ENCODE measurements at regions not wholly inside any gene's neighbourhood (a gene's known extent, or its start where the extent isn't known, plus 50 kb on each side); places are given as distances from the start of the nearest gene placed in this dataset.
A peak's percentile ranks its signal among the peaks of the same experiment; 100 is the strongest.

GRCh38 chr9:97769208-97769607, 72.1 kb upstream of the XPA start:
- H3K9me3 ChIP-seq (ENCODE audit: control insufficient read depth, low read length) = no peaks in the 10 kb centered on the region

GRCh38 chr9:97770808-97771372, 73.8 kb upstream of the XPA start:
- no peaks in the 10 kb centered on the region for H3K36me3 ChIP-seq (ENCODE audit: control insufficient read depth, insufficient read depth, low read length)
- no peaks in the 10 kb centered on the region for H3K27me3 ChIP-seq (ENCODE audit: control insufficient read depth, insufficient read depth, low read length, poor library complexity, severe bottlenecking)
- WGBS, 2 experiments (ENCODE audit: insufficient coverage in 1 of 2, insufficient read length in 1 of 2) = 85 to 90% methylated on average over 1 of the region's 1 CpG
- Mint-ChIP-seq H3K36me3 (ENCODE audit: low read depth) (no peaks in the 10 kb centered on the region), H3K4me1 (peaks cover 33% of the 10 kb centered on the region), H3K4me3 (no peak overlapping the region), H3K27me3 (ENCODE audit: insufficient read depth) (peaks cover 27% of the 10 kb centered on the region), H3K9me3 (no peaks in the 10 kb centered on the region), H3K27ac (no peak overlapping the region)
- peaks cover 13% of the 10 kb centered on the region for H3K4me1 ChIP-seq (ENCODE audit: control insufficient read depth, insufficient read depth, low read length)
- H3K9me3 ChIP-seq (ENCODE audit: control insufficient read depth, low read length) = no peaks in the 10 kb centered on the region
- no peak for DNase-seq
- TF ChIP-seq CTCF (conservative IDR thresholded peaks at IDR 0.05) = no peak
- no peak overlapping the region for H3K27ac ChIP-seq (ENCODE audit: low read depth, low read length)
- no peak overlapping the region for H3K4me3 ChIP-seq (ENCODE audit: low read length)
- H3K9ac ChIP-seq (ENCODE audit: extremely low read depth, low read length, poor library complexity, severe bottlenecking) = no peak overlapping the region

More at GRCh38 chr9:97769208-97769607, 72.1 kb upstream of the XPA start:
- H3K36me3 Mint-ChIP-seq (ENCODE audit: low read depth) = no peaks in the 10 kb centered on the region
- Histone ChIP-seq H3K36me3 (ENCODE audit: control insufficient read depth, insufficient read depth, low read length) (no peaks in the 10 kb centered on the region), H3K9ac (ENCODE audit: extremely low read depth, low read length, poor library complexity, severe bottlenecking) (no peak overlapping the region), H3K4me1 (ENCODE audit: control insufficient read depth, insufficient read depth, low read length) (peaks cover 13% of the 10 kb centered on the region), H3K27ac (ENCODE audit: low read depth, low read length) (no peak overlapping the region), H3K4me3 (ENCODE audit: low read length) (no peak overlapping the region), H3K27me3 (ENCODE audit: control insufficient read depth, insufficient read depth, low read length, poor library complexity, severe bottlenecking) (no peaks in the 10 kb centered on the region)
- no peaks in the 10 kb centered on the region for H3K9me3 Mint-ChIP-seq
- H3K4me3 Mint-ChIP-seq = no peak overlapping the region
- H3K27me3 Mint-ChIP-seq (ENCODE audit: insufficient read depth) = peaks cover 33% of the 10 kb centered on the region
- DNase-seq = no peak
- 74 to 80% methylated on average over 1 to 5 of the region's 5 CpGs for WGBS, 2 experiments (ENCODE audit: insufficient coverage in 1 of 2, insufficient read length in 1 of 2)
- H3K27ac Mint-ChIP-seq = no peak overlapping the region
- no peak for TF ChIP-seq CTCF (conservative IDR thresholded peaks at IDR 0.05)
- H3K4me1 Mint-ChIP-seq = peaks cover 33% of the 10 kb centered on the region

GRCh38 chr9:97771641-97772040, 74.5 kb upstream of the XPA start:
- Histone ChIP-seq H3K9ac (ENCODE audit: extremely low read depth, low read length, poor library complexity, severe bottlenecking) (no peak overlapping the region), H3K4me1 (ENCODE audit: control insufficient read depth, insufficient read depth, low read length) (peaks cover 13% of the 10 kb centered on the region), H3K36me3 (ENCODE audit: control insufficient read depth, insufficient read depth, low read length) (no peaks in the 10 kb centered on the region), H3K4me3 (ENCODE audit: low read length) (no peak overlapping the region), H3K9me3 (ENCODE audit: control insufficient read depth, low read length) (no peaks in the 10 kb centered on the region), H3K27me3 (ENCODE audit: control insufficient read depth, insufficient read depth, low read length, poor library complexity, severe bottlenecking) (no peaks in the 10 kb centered on the region), H3K27ac (ENCODE audit: low read depth, low read length) (no peak overlapping the region)
- peaks cover 22% of the 10 kb centered on the region for H3K27me3 Mint-ChIP-seq (ENCODE audit: insufficient read depth)
- 72 to 90% methylated on average over 2 to 3 of the region's 3 CpGs for WGBS, 2 experiments (ENCODE audit: insufficient coverage in 1 of 2, insufficient read length in 1 of 2)
- no peak for TF ChIP-seq CTCF (conservative IDR thresholded peaks at IDR 0.05)
- no peaks in the 10 kb centered on the region for H3K9me3 Mint-ChIP-seq
- DNase-seq = no peak
- H3K4me3 Mint-ChIP-seq = peak overlapping the region; percentile 26
- H3K36me3 Mint-ChIP-seq (ENCODE audit: low read depth) = no peaks in the 10 kb centered on the region
- H3K4me1 Mint-ChIP-seq = peaks cover 33% of the 10 kb centered on the region
- peak overlapping the region; percentile 70 for H3K27ac Mint-ChIP-seq

All from endodermal cell (in vitro differentiated cells).